Right hindlimb (tissue), 1 donor: ENCODE measurements at regions not wholly inside any gene's neighbourhood (a gene's known extent, or its start where the extent isn't known, plus 50 kb on each side); places are given as distances from the start of the nearest gene placed in this dataset.

Experiments used
- DNase-seq: peaks from one replicate; pipeline ENCODE4 v3.0.0-alpha.2; 2018

GRCh38 chr12:72082986-72083820 is 144.6 kb downstream of the TPH2 start:
- no peak for DNase-seq

- no peak for DNase-seq
Measured at GRCh38 chr12:72084061-72084460, 145.4 kb downstream of the TPH2 start.

GRCh38 chr12:72084880-72085279 is 146.2 kb downstream of the TPH2 start:
- no peak for DNase-seq

GRCh38 chr12:72089678-72090077 is 151.0 kb downstream of the TPH2 start:
- no peak for DNase-seq

- no peak for DNase-seq
Measured at GRCh38 chr12:72093424-72093823, 154.8 kb downstream of the TPH2 start.

GRCh38 chr12:72093930-72094329 is 155.3 kb downstream of the TPH2 start:
- no peak for DNase-seq

DNA sequence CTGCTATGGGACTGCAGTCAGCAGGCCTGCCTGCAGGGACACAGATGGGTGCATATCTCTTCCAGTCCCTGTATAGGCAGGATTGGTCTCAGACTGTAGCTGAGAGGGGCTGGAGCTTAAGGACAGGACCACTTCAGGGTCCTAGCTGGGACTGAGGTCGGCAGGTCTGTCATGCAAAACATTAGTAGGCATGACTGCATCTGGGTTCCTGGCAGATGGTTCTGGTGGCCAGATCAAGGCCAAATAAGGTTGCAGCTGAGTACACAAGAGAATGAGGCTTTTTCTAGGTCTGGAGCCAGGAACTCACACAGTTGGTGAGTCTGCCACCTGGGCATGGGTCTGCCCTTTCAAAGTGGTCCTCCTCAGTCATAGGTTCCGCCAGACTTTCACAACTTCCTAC is 155.8 kb downstream of the TPH2 start:
- DNase-seq: no peak

DNA sequence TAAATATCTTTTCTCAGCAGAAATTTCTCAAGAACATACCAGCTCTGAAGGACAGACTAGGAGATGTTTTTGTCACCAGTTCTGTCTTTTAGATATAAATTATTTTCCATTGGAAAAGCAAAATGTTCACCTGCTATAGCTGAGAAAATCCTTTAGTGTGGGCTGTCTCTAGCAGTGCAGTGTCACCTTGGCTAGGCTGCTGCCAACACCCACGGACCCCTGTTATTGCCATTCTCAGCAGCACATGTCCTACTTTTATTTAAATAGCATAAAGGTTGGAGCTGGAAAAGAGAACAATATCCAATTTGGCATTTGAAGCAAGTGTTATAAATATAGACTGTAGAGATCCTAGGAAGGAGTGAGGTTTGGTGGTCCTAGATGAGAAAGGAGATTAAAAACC is 156.4 kb downstream of the TPH2 start:
- no peak for DNase-seq

DNA sequence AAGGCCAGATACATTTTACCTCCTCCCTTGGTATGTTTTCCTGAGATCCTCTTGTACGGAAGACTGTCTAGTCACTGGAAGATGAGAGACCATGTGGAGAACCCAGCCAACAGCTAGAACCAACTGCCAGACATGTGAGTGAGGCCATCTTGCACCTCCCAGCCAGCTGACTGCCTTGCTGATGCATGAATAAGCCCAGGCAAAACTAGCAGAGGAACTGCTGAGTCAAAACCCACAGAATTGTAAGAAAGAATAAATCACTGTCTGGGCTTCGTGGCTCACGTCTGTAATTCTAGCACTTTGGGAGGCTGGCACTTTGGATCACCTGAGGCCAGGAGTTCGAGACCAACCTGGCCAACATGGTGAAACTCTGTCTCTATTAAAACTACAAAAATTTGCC is 160.0 kb downstream of the TPH2 start:
- DNase-seq: no peak

- no peak for DNase-seq
Measured at GRCh38 chr12:72100854-72101253, 162.2 kb downstream of the TPH2 start.

- no peak for DNase-seq
Measured at GRCh38 chr12:72102150-72102549, 163.5 kb downstream of the TPH2 start.

- DNase-seq: no peak
Measured at GRCh38 chr12:72105849-72106248, 166.3 kb upstream of the TRHDE start.

GRCh38 chr12:72110937-72111650 is 161.1 kb upstream of the TRHDE start:
- DNase-seq: no peak

- DNase-seq: peak; percentile 23
Measured at GRCh38 chr12:72111706-72112105, 160.5 kb upstream of the TRHDE start.

- DNase-seq: no peak
Measured at GRCh38 chr12:72133497-72134055, 138.6 kb upstream of the TRHDE start.

DNA sequence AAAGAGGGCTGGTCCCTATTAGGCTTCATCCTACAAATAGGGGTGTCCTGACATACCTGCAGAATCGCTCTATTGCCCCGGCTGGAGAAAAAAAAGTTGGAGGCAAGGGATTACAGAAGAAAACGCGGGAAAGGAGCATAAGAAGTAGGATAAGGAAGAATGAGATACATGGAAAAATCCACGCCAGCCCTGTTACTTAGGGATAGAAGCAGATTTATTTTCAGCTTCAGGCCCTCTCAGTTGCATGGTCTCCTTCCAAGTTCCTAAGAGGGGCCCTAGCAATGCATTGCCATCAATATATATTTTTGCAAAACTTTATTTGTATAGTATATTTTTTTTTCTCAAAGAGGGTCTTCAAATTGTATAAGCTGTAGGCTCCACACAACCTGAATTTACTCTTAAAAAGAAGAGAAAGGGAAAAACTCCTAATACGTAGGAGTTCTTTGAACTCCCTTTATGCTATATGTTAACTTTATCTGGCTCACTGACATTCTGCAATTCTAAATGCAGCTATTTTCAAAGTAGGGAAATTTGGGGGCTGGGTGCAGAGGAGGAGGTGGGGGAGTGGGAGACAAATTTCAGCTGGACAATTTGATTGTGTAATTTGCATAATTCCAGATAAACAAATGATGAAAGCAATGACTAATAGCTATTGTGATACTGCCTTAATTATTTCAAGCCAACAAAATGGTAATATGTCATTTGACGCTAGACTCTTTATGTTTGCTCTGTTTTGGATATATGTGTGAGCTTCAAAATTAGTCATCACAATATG is 137.7 kb upstream of the TRHDE start:
- no peak for DNase-seq

GRCh38 chr12:72135021-72135301 is 137.2 kb upstream of the TRHDE start:
- no peak for DNase-seq

GRCh38 chr12:72136792-72137191 is 135.4 kb upstream of the TRHDE start:
- DNase-seq: no peak

DNA sequence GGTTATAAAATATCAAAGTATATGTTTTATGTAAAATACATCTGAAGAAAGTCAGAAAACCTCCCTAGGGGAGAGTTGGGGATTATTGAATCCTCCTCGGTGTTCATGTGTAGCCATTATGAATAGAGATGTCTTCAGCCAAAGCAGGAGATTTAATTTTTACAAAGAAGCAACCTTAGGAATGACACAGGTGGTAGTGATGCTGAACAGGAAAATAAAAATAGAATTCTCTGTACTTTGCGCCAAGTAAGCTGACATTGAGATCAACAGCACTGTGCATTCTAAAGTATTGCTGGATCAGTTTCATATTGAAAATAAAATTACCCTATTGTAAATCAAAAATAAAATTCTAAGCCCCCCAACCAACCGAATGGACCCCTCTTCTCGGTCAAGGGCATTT is 132.8 kb upstream of the TRHDE start:
- no peak for DNase-seq

- no peak for DNase-seq
Measured at GRCh38 chr12:72141381-72141780, 130.8 kb upstream of the TRHDE start.

- no peak for DNase-seq
Measured at GRCh38 chr12:72144553-72144952, 127.6 kb upstream of the TRHDE start.

- DNase-seq: no peak
Measured at GRCh38 chr12:72146495-72146894, 125.7 kb upstream of the TRHDE start.

DNA sequence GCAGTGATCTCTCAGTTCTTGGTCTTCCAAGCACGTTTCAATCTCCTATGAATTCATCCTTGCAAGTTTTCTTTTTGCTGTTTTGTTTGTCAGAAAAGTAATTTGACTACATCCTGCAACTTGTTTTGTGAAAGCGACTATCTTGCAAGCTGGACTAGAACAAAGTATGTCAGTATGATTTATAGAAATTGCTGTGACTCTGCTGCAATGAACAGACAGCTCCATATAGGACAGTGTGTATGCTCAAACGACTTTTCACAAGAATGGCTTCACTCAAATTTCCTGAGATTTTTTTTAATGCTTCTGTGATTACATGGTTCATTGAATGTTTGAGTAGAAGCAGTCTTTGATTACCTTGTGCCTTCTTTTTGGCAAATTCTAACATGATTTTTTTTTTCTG is 123.5 kb upstream of the TRHDE start:
- no peak for DNase-seq

DNA sequence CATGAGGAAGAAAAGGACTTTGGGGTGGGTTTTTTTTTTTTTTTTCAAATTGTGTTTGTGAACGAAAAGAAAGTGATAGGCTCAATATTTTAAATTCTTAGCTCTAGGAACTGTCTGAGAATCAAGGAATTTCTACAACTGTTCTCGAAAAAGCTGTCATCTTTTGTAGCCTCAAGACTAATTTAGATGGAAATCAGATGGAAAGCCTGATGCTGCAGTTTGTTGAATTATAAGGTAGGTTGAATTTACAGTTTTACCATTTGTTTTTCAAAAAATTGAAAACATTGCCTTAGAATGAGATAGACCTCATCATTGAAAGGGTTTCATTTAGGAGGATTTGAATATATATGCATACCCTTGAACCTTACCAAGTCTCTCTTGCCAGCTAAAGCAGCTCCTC is 109.3 kb upstream of the TRHDE start:
- no peak for DNase-seq
